IMR-90 (cell line): ENCODE measurements at regions not wholly inside any gene's neighbourhood (a gene's known extent, or its start where the extent isn't known, plus 50 kb on each side); places are given as distances from the start of the nearest gene placed in this dataset.

Source experiments
- ATAC-seq: fragments of 200-7000 bp; cut with Tn5 transposase; 2 replicates; pipeline ENCODE4 v1.9.1; 2020; ENCODE audit warnings: low read depth, mild to moderate bottlenecking, moderate library complexity
- BruUV-seq: library from RNA; stranded (reverse); fragments of 400-500 nt; replicated peaks from 2 replicates; lab custom pipeline; 2021; lab: Mats Ljungman, UMichigan
- CTCF ChIA-PET: fragments of 300-600 bp; formaldehyde crosslinking; extraction: SDS; loops from one replicate; lab custom pipeline; 2021; ENCODE audit warnings: antibody characterized with exemption; lab: Yijun Ruan, JAX
- POLR2A ChIA-PET: fragments of 300-600 bp; sonication (Branson Sonifier 250); formaldehyde crosslinking; loops from one replicate; lab custom pipeline; 2022; ENCODE audit warnings: antibody characterized with exemption; ENCODE audit not compliant: unreplicated experiment; lab: Charles Lee
- DNase-seq: peaks from one replicate; pipeline ENCODE4 v3.0.0; 2013
- H2AFZ ChIP-seq: replicated peaks from 2 replicates; pipeline ENCODE3; 2013; ENCODE audit warnings: low read length, mild to moderate bottlenecking; ENCODE audit not compliant: poor library complexity
- H2AK5ac ChIP-seq: 2 replicates; pipeline ENCODE4 v1.6.1; 2013; ENCODE audit warnings: low read depth, low read length, inconsistent platforms
- H2AK9ac ChIP-seq: replicated peaks from 2 replicates; pipeline ENCODE3; 2013; ENCODE audit warnings: mild to moderate bottlenecking, low read depth, low read length, moderate library complexity; ENCODE audit not compliant: poor library complexity
- H2BK120ac ChIP-seq: 2 replicates; pipeline ENCODE4 v1.6.1; 2013; ENCODE audit warnings: low read depth, low read length, inconsistent platforms
- H2BK15ac ChIP-seq: 3 replicates; pipeline ENCODE4 v1.6.1; 2013; ENCODE audit warnings: low read depth, low read length, inconsistent platforms
- H2BK20ac ChIP-seq: 2 replicates; pipeline ENCODE4 v1.6.1; 2013; ENCODE audit warnings: low read depth, mild to moderate bottlenecking, inconsistent platforms, low read length, moderate library complexity
- H2BK5ac ChIP-seq: 2 replicates; pipeline ENCODE4 v1.6.1; 2013; ENCODE audit warnings: mild to moderate bottlenecking, low read depth, low read length, inconsistent platforms; ENCODE audit not compliant: poor library complexity, severe bottlenecking
- H3K14ac ChIP-seq: replicated peaks from 2 replicates; pipeline ENCODE4 v1.6.1; 2013; ENCODE audit warnings: low read depth, low read length, inconsistent platforms
- H3K18ac ChIP-seq: 2 replicates; pipeline ENCODE4 v1.6.1; 2013; ENCODE audit warnings: low read depth, low read length, control low read depth
- H3K23ac ChIP-seq: 2 replicates; pipeline ENCODE4 v1.6.1; 2013; ENCODE audit warnings: low read depth, low read length, inconsistent platforms
- H3K27ac ChIP-seq: 2 replicates; pipeline ENCODE4 v1.5.1; 2013; ENCODE audit warnings: mild to moderate bottlenecking, control low read depth, low read length; ENCODE audit not compliant: insufficient read depth
- H3K27me3 ChIP-seq: 2 replicates; pipeline ENCODE4 v1.6.1; 2013; ENCODE audit warnings: low read length; ENCODE audit not compliant: control insufficient read depth, insufficient read depth
- H3K36me3 ChIP-seq: 2 replicates; pipeline ENCODE4 v1.6.1; 2013; ENCODE audit warnings: low read length, mixed read lengths; ENCODE audit not compliant: control insufficient read depth, insufficient read depth
- H3K4ac ChIP-seq: 2 replicates; pipeline ENCODE4 v1.6.1; 2013; ENCODE audit warnings: low read depth, low read length, inconsistent platforms
- H3K4me1 ChIP-seq: 2 replicates; pipeline ENCODE4 v1.6.1; 2013; ENCODE audit warnings: low read length, mixed read lengths; ENCODE audit not compliant: control insufficient read depth, insufficient read depth
- H3K4me2 ChIP-seq: 2 replicates; pipeline ENCODE4 v1.6.1; 2013; ENCODE audit warnings: low read depth, mild to moderate bottlenecking, control low read depth, low read length, moderate library complexity
- H3K4me3 ChIP-seq: 2 replicates; pipeline ENCODE4 v1.5.1; 2013; ENCODE audit warnings: low read depth, mild to moderate bottlenecking, control low read depth, low read length, moderate library complexity; ENCODE audit not compliant: insufficient read depth
- H3K56ac ChIP-seq: 2 replicates; pipeline ENCODE4 v1.6.1; 2013; ENCODE audit warnings: low read length, inconsistent platforms; ENCODE audit not compliant: insufficient read depth; ENCODE audit errors: extremely low read depth
- H3K79me1 ChIP-seq, 2 experiments: 2 replicates each; pipeline ENCODE4 v1.6.1; 2013; ENCODE audit warnings: low read length in 2 of 2, inconsistent platforms in 1 of 2, low read depth in 1 of 2
- H3K9ac ChIP-seq: 2 replicates; pipeline ENCODE4 v1.6.1; 2013; ENCODE audit warnings: low read depth, low read length, control low read depth
- H3K9me1 ChIP-seq: 2 replicates; pipeline ENCODE4 v1.6.1; 2013; ENCODE audit warnings: low read length, inconsistent platforms; ENCODE audit not compliant: insufficient read depth
- H3K9me3 ChIP-seq: 2 replicates; pipeline ENCODE4 v1.6.1; 2013; ENCODE audit warnings: low read length; ENCODE audit not compliant: control insufficient read depth, insufficient read depth
- H4K20me1 ChIP-seq: 2 replicates; pipeline ENCODE4 v1.6.1; 2013; ENCODE audit warnings: low read length, inconsistent platforms; ENCODE audit not compliant: insufficient read depth
- H4K5ac ChIP-seq: 2 replicates; pipeline ENCODE4 v1.6.1; 2013; ENCODE audit warnings: mild to moderate bottlenecking, low read depth, low read length, control low read depth
- H4K8ac ChIP-seq, 2 experiments: 2 replicates each; pipeline ENCODE4 v1.6.1; 2013; ENCODE audit warnings: low read depth in 2 of 2, low read length in 2 of 2, control low read depth in 1 of 2, inconsistent platforms in 1 of 2
- H4K91ac ChIP-seq: 2 replicates; pipeline ENCODE4 v1.6.1; 2013; ENCODE audit warnings: low read depth, low read length, inconsistent platforms; ENCODE audit not compliant: insufficient read depth
- RFX5 ChIP-seq: IDR thresholded peaks from 2 replicates; pipeline ENCODE4 v1.8.0; 2012; ENCODE audit warnings: low read depth, mild to moderate bottlenecking, low read length, moderate library complexity
- SMC3 ChIP-seq: fragments of 150-350 bp; IDR thresholded peaks from 2 replicates; pipeline ENCODE4 v1.6.1; 2016; ENCODE audit warnings: low read depth, mild to moderate bottlenecking, antibody characterized with exemption, low read length, moderate library complexity
- WGBS, 2 experiments: methylation state at CpG; one replicate each; pipeline versions ENCODE4 v1.1.5 to v1.1.7; 2013; ENCODE audit warnings: missing lambda C conversion rate in 2 of 2; ENCODE audit not compliant: insufficient read length in 1 of 2; ENCODE audit errors: extremely low coverage in 2 of 2; 5-methylcytosine and 5-hydroxymethylcytosine counted together
- dilution Hi-C: fragments of 300-500 bp; cut with HindIII; formaldehyde crosslinking; loops from one replicate; pipeline ENCODE4 v1.14.3; 2018; ENCODE audit warnings: low sequenced_read_pairs; ENCODE audit not compliant: unreplicated experiment
- in situ Hi-C: fragments of 300-500 bp; cut with MboI; formaldehyde crosslinking; loops from 3 replicates; pipeline ENCODE4 v1.14.3; 2019; ENCODE audit warnings: low sequenced_read_pairs, inconsistent platforms, mixed read lengths
- intact Hi-C: fragments of 100-400 bp; cut with micrococcal nuclease; formaldehyde crosslinking; loops from 2 replicates; pipeline ENCODE4 v1.10.0; 2022

DNA sequence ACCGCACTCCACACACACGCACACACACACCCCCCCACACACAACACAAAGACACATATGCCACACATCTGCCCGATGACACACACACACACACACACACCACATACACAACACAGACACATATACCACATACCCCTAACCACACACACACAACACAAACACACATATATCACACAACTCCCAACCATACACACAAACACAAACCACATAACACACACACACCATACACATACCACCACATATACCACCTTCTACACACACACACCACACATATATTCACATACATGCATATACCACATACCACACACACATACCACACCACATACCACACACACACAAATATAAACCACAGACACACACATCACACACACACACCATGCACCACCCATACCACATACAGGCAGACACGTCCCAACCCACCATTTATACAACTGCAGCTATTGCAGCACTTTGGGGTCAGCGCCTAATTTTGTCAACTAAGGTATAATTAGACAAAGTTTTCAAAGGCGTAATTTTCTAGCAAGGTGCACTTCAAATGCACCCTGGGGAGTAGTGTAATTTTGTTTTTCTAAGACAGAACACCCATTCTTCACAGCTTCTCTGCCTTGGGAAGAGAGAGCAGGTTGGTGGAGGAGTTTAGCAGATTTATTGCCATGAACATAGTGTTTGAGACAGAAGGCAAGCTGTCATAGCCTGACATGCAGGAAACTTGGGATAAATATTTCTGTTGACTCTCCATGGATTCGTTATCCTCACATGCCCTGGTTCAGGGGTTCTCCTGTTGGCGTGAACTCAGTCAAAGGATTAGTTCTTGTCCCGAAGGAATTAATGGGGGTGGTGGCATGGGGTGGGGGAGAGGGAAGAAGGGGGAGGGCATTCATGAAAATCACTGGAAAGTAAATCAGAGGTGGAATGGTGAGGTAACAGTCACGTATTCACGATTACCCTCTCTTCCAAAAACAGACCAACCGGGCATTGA is 416.1 kb downstream of the LPIN1 start:
- Histone ChIP-seq H3K14ac (no peak overlapping the region; the same call in 1 of the 2 replicates), H3K27ac (no peak overlapping the region), H4K91ac (no peak overlapping the region), H3K27me3 (no peaks in the 10 kb centered on the region), H2AK5ac (no peak overlapping the region), H2BK5ac (peak overlapping the region; percentile 75), H3K4me3 (no peak overlapping the region), H2AK9ac (no peak overlapping the region), H4K5ac (no peak overlapping the region; the same call in 1 of the 2 replicates), H2BK120ac (no peak overlapping the region), H4K8ac (no peak overlapping the region), H3K9me3 (no peaks in the 10 kb centered on the region), H3K4me2 (no peak overlapping the region), H3K79me1 (no peaks in the 10 kb centered on the region), H3K4me1 (no peaks in the 10 kb centered on the region), H4K20me1 (no peaks in the 10 kb centered on the region), H2AFZ (no peak overlapping the region), H3K4ac (no peak overlapping the region), H2BK20ac (no peak overlapping the region), H3K18ac (no peak overlapping the region), H3K9ac (no peak overlapping the region), H3K9me1 (no peaks in the 10 kb centered on the region), H3K23ac (no peak overlapping the region), H2BK15ac (no peak overlapping the region), H3K56ac (no peak overlapping the region), H3K36me3 (no peaks in the 10 kb centered on the region)
- DNase-seq (no peak), ATAC-seq (no peak)
- CTCF ChIA-PET = no interaction called here
- intact Hi-C loops = no loop called here
- BruUV-seq = no TSS peak
- 100% methylated on average over 1 of the region's 12 CpGs; no CpG with 5 or more reads in 1 of the 2 experiments for WGBS, 2 experiments
- POLR2A ChIA-PET = no interaction called here
- dilution Hi-C loops = no loop called here
- TF ChIP-seq RFX5 (no peak), SMC3 (no peak)
- in situ Hi-C loops = loop anchor here (10.0 kb wide), 1 partner anchor 552 kb away; the partner anchor contains the start of gene TRIB2
